Right ventricle myocardium superior (tissue), 1 donor: ENCODE measurements at regions not wholly inside any gene's neighbourhood (a gene's known extent, or its start where the extent isn't known, plus 50 kb on each side); places are given as distances from the start of the nearest gene placed in this dataset.
"Not testable (repeated sequence)": the region's sequence is repeated elsewhere in the genome, so short reads cannot be mapped to it uniquely, and the experiment has no call there.

ENCODE experiments used
- ATAC-seq: fragments of 200-7000 bp; cut with Tn5 transposase; one replicate; pipeline ENCODE4 v1.9.1; 2020; ENCODE audit warnings: mild to moderate bottlenecking; ENCODE audit not compliant: poor library complexity
- DNase-seq: peaks from one replicate; pipeline ENCODE4 v3.0.0-alpha.2; 2020
- intact Hi-C: fragments of 100-400 bp; cut with DNase I; formaldehyde crosslinking; loops from one replicate; pipeline ENCODE4 v1.11.2; 2022
- donor health status: DM: no; HTN: yes; CAD: no; lungs with severe emphysema.

DNA sequence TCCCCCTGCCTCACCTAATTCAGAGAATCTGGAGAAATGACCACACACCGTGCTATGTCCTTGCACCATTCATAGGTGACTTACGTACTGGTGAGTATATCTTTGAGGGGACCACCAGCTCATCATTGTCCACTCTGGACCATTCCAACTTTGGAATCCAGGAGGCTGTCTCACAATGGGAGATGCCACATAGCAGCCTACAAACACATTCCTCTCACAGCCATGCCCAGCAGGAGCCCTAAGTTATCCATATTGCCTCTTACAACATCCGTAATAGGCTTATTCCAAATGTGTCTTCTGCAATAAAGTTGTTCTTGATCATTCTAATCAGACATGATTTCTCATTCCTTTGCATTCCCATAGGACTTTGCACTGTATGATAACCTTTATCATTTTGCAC lies 436.7 kb downstream of the EFNB2 start:
- intact Hi-C loops = no loop called here
- ATAC-seq = no peak
- no peak for DNase-seq

- ATAC-seq = no peak
- intact Hi-C loops = no loop called here
These were observed 438.8 kb downstream of the EFNB2 start for GRCh38 chr13:106096661-106097092.

GRCh38 chr13:106095919-106096318 lies 439.5 kb downstream of the EFNB2 start:
- no peak for ATAC-seq
- intact Hi-C loops = no loop called here
- no peak for DNase-seq

More at GRCh38 chr13:106096661-106097092, 438.8 kb downstream of the EFNB2 start:
- no peak for DNase-seq

GRCh38 chr13:106095406-106095805 lies 440.1 kb downstream of the EFNB2 start:
- DNase-seq (no peak), ATAC-seq (no peak)
- intact Hi-C loops = no loop called here

DNA sequence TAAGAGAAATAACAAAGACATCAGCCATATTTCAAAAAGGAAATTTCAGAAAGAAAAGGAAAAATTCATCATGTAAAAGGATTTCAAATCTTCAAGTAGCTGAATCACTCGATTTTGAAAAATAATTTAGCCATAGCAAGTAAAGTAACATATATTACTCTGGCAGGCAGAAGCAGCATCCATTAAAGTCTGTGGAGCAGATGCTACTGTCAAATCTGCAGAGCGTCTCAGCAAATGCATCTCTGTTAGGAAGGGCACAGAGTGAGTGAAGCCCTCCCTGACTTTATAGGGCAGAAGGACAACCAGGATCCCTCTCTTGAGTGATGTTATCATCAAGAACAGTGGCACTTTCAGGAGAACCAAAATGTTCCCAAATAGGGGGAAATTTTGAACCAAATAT lies 445.5 kb downstream of the EFNB2 start:
- ATAC-seq (no peak), DNase-seq (no peak)
- intact Hi-C loops = no loop called here

DNA sequence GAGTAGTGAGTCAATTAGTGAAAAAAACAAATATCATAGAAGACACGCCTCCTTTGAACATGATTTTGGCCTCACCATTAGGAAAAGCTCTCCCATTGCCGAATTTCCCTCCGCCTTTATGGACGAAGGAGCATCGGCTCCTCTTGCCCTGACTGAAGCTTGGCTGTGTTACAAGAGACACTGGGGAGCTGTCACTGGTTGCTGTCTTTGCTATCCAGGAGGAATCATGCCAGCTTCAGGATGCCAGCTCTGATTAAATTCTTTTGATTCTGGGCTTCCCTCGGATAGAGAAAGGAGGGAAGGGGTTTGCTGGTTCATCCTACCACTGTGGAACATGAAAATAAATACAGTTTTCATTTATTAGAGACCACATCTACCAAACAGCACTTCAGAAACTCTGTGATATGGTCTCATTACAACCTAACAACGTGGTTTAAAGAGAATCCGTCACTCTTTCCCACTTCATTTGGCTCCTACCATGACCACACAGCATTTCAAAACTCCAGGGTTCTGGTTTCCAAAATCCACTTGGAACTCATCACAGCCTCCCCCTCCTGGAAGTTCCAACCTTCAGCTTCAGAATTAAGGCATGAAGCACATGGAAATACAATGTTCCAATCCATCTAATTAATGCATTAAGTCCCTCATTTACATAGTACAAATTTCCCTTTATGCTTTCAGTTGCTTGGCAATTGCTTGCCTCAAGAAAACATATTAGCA lies 446.0 kb downstream of the EFNB2 start:
- intact Hi-C loops = loop anchor here (10.0 kb wide), 1 partner anchor 445 kb away; the partner anchor contains the start of gene EFNB2
- no peak for DNase-seq
- ATAC-seq = no peak

- ATAC-seq = no peak
These were observed 447.4 kb downstream of the EFNB2 start for GRCh38 chr13:106088085-106088484.

GRCh38 chr13:106087201-106087600 lies 448.3 kb downstream of the EFNB2 start:
- DNase-seq (no peak), ATAC-seq (no peak)
- intact Hi-C loops = loop anchor here (10.0 kb wide), 1 partner anchor 448 kb away; the partner anchor contains the start of gene EFNB2

More at GRCh38 chr13:106088085-106088484, 447.4 kb downstream of the EFNB2 start:
- intact Hi-C loops = loop anchor here (10.0 kb wide), 1 partner anchor 447 kb away; the partner anchor contains the start of gene EFNB2
- DNase-seq = no peak

DNA sequence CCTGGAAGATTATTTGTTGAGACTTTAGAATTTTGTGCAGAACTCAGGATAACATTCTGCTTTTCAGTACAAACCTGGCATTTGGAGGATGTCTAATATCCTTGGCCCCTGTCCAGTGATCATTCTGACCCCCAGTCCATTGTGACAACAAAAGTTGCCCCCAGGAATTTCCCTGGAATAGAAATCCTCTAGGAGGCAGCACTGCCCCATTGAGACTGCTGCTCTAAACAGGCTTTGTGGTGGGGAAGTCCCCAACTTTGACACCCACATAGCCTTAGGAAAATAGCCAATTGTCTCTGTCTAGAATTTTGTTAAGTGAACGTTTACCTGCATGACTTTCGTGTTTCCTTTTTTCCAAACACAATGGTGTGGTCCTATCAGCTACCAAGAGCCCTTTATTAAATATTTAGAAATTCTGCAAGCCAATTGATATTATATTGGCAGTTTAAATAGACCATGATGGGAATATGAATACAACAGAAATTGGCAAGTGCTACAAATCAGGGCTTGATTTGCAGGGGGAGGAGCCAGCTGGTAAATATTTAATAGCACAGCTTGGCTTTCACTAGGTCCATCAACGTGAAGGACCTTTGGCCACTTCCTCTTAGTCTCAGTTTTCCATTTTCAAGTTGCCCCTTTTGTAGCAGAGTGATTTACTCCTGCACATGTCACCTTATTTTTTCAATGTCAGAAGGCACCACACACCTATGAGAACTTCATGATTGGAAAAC lies 451.7 kb downstream of the EFNB2 start:
- intact Hi-C loops = loop anchor here (10.0 kb wide), 1 partner anchor 451 kb away; the partner anchor contains the start of gene EFNB2
- no peak for DNase-seq
- ATAC-seq = no peak

GRCh38 chr13:106081221-106081620 lies 454.2 kb downstream of the EFNB2 start:
- intact Hi-C loops = loop anchor here (10.0 kb wide), 1 partner anchor 454 kb away; the partner anchor contains the start of gene EFNB2
- ATAC-seq, DNase-seq: not testable (repeated sequence)

DNA sequence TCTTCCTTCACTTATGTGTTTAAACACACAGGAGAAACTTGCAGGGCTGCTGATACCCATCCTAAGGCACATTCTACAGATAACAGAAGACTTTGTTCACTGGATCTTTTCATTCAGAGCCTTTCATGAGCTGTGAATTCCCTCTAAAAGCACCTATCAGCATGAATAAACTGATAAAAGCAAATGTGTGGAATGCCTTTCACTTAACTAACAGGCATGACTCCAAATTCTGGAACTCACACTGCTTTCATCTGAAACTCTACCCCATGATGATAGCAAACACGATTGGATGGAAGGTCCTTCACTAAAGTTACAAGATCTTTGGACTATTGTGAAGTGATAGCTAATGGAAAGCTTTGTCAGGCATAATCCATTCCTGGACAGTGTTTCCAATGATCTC lies 457.3 kb downstream of the EFNB2 start:
- ATAC-seq (no peak), DNase-seq (no peak)
- intact Hi-C loops = no loop called here

DNA sequence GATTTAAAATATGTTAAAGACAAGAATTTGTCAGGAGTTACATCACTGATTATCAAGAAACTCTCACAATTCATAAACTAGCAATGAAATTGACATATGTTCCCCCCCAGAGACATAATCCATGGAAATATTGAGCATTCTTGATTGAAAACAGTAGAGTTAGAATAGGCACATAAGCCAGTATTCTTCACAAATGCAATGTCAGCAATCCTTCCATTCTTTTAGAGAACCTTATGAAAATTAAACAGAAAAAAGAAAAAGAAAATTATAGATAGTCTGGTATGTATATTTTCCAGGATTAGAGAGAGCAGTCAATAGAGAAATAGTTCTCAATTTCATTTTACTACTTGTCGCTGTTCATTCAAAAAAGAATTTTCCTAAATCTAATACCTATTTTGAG lies 458.4 kb downstream of the EFNB2 start:
- ATAC-seq = no peak
- intact Hi-C loops = no loop called here
- DNase-seq = no peak

GRCh38 chr13:106072014-106072413 lies 463.4 kb downstream of the EFNB2 start:
- intact Hi-C loops = no loop called here
- no peak for DNase-seq
- no peak for ATAC-seq

- no peak for DNase-seq
- intact Hi-C loops = no loop called here
These were observed 471.7 kb downstream of the EFNB2 start for GRCh38 chr13:106063591-106064313.

GRCh38 chr13:106061781-106062180 lies 473.7 kb downstream of the EFNB2 start:
- intact Hi-C loops = no loop called here
- no peak for DNase-seq
- no peak for ATAC-seq

More at GRCh38 chr13:106063591-106064313, 471.7 kb downstream of the EFNB2 start:
- no peak for ATAC-seq

GRCh38 chr13:106056851-106057250 lies 478.6 kb downstream of the EFNB2 start:
- DNase-seq = no peak
- ATAC-seq = no peak
- intact Hi-C loops = no loop called here

DNA sequence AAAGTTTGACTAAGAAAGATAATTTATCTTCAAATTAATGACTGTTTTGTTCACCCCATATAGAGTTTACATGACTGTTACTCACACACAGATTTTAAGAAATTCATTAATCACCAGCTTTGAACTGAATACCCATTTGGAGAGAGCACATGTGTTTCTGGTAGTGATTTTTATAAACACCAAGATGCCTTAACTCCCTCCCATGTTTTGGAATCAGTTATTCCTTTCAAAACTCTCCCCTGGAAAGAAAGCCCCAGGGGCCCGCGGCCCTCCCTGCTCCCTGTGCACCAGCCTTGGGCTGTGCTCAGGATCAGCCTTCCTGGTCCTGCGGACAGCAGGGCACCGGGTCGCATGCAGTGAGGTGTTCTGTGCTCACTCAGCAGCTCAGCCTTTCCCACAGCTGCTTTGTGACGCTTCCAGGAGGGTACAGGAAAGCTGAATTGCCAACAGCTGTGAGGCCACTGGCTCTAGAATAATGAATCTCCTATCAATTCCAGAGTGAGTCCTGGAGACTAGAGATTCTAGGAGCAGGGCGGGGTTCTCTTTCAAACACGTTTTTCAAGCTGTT lies 483.2 kb downstream of the EFNB2 start:
- intact Hi-C loops = no loop called here
- DNase-seq (no peak), ATAC-seq (no peak)

GRCh38 chr13:106049171-106049570 lies 486.3 kb downstream of the EFNB2 start:
- intact Hi-C loops = no loop called here
- DNase-seq = no peak

DNA sequence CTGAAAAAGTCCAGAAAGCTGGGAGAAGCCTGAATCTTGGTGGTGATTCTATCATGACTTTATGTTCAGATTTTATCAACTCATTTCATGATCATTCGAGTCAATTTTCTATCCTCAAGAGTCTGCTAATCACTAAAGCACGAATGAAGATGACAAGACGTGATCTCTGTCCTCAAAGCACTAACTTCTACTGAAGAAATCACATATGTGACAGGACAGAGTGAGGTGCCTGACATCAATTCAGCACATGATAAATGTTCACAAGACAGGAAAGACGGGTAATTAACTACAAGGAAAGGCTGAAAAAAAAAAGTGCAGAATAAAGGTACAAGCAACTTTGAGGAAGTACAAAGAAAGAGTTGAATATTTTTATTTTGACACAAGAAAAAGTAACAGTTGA lies 487.1 kb downstream of the EFNB2 start:
- no peak for DNase-seq
- ATAC-seq = no peak
- intact Hi-C loops = no loop called here

More at GRCh38 chr13:106049171-106049570, 486.3 kb downstream of the EFNB2 start:
- ATAC-seq = no peak
